Stomach (tissue), 8 donors: ENCODE measurements at regions not wholly inside any gene's neighbourhood (a gene's known extent, or its start where the extent isn't known, plus 50 kb on each side); places are given as distances from the start of the nearest gene placed in this dataset.
"Not testable (repeated sequence)": the region's sequence is repeated elsewhere in the genome, so short reads cannot be mapped to it uniquely, and the experiment has no call there.

Experiments used
- DNase-seq, 2 donors: peaks; one replicate each; pipeline versions ENCODE4 v3.0.0 to v3.0.0-alpha.2; 2013 to 2019
- H3K27ac ChIP-seq, 5 donors: fragments of 200-600 bp in 4 of 5; sonication (generic) in 4 of 5; one replicate each; pipeline ENCODE4 v1.5.1; 2013 to 2019; ENCODE audit warnings: mild to moderate bottlenecking in 1 of 5, moderate library complexity in 1 of 5
- H3K27me3 ChIP-seq, 3 donors: fragments of 200-600 bp; sonication (generic); one replicate each; pipeline ENCODE4 v1.5.1; 2017 to 2019; ENCODE audit warnings: mixed run types in 1 of 3
- H3K36me3 ChIP-seq, 4 donors: fragments of 200-600 bp; sonication (generic); 1 replicate in 3 of 4; 2 replicates in 1 of 4; pipeline ENCODE4 v1.5.1; 2016 to 2019
- H3K4me1 ChIP-seq, 4 donors: fragments of 200-600 bp; sonication (generic); one replicate each; pipeline ENCODE4 v1.5.1; 2016 to 2019
- H3K4me3 ChIP-seq, 4 donors: fragments of 200-600 bp; sonication (generic) in 3 of 4; one replicate each; pipeline ENCODE4 v1.5.1; 2016 to 2019; ENCODE audit warnings: mild to moderate bottlenecking in 1 of 4
- H3K9me3 ChIP-seq, 4 donors: fragments of 200-600 bp; sonication (generic); one replicate each; pipeline ENCODE4 v1.5.1; 2016 to 2019
- POLR2A ChIP-seq, 4 donors: fragments of 450-650 bp; IDR thresholded peaks; one replicate each; pipeline ENCODE4 v1.6.1; 2016; ENCODE audit warnings: antibody characterized with exemption in 4 of 4, control low read depth in 2 of 4, mild to moderate bottlenecking in 1 of 4, moderate library complexity in 1 of 4
- POLR2AphosphoS5 ChIP-seq, 3 donors: sonication (generic); formaldehyde crosslinking; IDR thresholded peaks; one replicate each; pipeline ENCODE4 v1.6.1; 2016; ENCODE audit warnings: antibody characterized with exemption in 3 of 3
- WGBS, 5 donors: extraction: QIAGEN DNeasy Blood & Tissue Kit in 3 of 5; methylation state at CpG; one replicate each; pipeline versions ENCODE4 v1.1.5 to v1.1.7; 2013 to 2018; 5-methylcytosine and 5-hydroxymethylcytosine counted together
- intact Hi-C: fragments of 100-400 bp; cut with DNase I; formaldehyde crosslinking; loops from one replicate; pipeline ENCODE4 v1.15.1; 2023; ENCODE audit warnings: low total_unique reads
- donor health status: healthy with polysubstance abuse.
- donor health status: Bipolar disorder and iron deficiency.
- donor health status: healthy.

DNA sequence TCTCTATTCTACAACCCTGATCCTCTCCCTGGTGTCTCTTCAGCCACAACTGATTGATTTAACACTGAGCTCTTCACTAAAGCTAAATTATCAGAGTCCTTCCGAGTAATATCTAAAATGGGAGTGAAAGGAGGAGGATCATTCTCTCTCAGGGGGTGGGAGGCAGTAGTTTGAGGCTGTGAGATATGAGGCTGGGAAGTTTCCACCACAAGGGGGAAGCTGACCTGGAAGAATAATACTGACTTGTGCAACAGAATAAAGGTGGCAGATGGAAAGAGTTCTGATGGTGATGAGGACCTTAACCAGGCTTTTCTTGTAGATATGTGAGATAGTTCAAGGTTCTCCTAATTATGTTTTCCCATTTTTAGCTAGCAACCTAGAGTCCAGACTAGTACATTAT, 118.1 kb upstream of the ERV3-1 start:
- DNase-seq, H3K36me3 ChIP-seq, H3K27ac ChIP-seq, H3K4me1 ChIP-seq, H3K9me3 ChIP-seq, H3K4me3 ChIP-seq, H3K27me3 ChIP-seq, intact Hi-C loops: not testable (repeated sequence)
- WGBS, 5 donors, result no CpG with 5 or more reads among the region's 1 CpG

DNA sequence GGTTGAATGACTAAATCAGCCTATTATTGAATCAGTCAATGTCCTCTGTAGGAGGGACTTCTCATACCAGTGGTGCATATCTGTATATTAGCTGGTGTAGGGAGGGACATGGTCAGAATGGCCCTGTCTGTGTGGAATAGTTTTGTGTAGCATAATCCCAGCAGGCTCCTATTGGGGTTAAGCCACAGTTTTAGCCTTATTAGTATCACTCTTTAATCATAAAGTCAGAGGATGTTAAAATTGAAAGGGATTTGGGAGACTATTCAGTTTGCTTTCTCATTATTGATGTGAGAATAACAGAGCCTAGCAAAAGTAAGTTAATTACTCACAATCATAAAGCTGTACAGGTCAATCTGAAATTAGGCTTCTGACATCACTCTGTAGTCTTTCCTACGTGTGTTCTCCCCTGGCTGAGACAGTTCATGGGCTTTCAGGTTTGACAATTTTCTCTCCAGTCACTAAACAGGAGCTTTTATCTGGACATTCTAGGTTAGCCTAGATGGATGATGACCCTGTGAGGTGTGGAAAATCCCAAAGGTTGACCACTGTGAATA, 99.2 kb upstream of the ERV3-1 start:
- H3K27ac ChIP-seq, intact Hi-C loops, H3K36me3 ChIP-seq, H3K4me3 ChIP-seq, H3K27me3 ChIP-seq, DNase-seq, H3K9me3 ChIP-seq, H3K4me1 ChIP-seq: not testable (repeated sequence)
- 58 to 75% (median 67%) methylated on average over 1 of the region's 1 CpG for WGBS, 5 donors

DNA sequence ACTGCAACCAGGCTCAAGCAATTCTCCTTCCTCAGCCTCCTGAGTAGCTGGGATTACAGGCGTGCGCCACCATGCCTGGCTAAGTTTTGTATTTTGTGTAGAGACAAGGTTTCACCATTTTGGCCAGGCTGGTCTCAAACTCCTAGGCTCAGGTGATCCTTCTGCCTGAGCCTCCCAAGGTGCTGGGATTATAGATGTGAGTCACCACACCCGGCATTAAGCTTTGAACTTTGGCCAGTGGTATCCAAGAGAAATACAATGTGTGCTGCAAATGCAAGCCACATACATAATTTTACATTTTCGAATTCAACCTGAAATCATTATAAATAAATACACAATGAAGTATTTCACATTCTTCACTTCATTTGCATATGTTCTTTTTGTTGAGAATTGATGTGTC, 94.0 kb upstream of the ERV3-1 start:
- H3K36me3 ChIP-seq, H3K9me3 ChIP-seq, H3K27ac ChIP-seq, intact Hi-C loops, H3K27me3 ChIP-seq, H3K4me3 ChIP-seq, DNase-seq, H3K4me1 ChIP-seq: not testable (repeated sequence)
- 88 to 95% (median 92%) methylated on average over 4 of the region's 4 CpGs for WGBS, 5 donors

DNA sequence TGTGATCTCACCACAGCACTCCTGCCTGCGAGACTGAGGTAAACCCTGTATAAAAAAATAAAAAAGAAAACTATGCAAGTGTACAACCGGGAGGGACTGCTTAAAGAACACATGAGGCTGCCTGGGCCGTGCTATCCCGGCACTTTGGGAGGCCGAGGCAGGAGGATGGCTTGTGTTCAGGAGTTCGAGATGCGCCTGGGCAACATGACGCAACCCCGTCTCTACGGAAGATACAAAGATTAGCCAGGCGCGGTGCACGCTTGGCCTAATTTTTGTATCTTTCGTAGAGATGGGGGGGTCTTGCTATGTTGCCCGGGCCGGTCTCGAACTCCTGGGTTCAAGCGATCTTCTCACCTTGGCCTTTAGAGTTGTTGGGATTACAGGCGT, 75.2 kb upstream of the ERV3-1 start:
- DNase-seq, result peak in 1 of 2 donors; percentile 2
- 94 to 96% (median 95%) methylated on average over 13 to 19 of the region's 19 CpGs for WGBS, 5 donors
- intact Hi-C loops, result not testable (repeated sequence)

DNA sequence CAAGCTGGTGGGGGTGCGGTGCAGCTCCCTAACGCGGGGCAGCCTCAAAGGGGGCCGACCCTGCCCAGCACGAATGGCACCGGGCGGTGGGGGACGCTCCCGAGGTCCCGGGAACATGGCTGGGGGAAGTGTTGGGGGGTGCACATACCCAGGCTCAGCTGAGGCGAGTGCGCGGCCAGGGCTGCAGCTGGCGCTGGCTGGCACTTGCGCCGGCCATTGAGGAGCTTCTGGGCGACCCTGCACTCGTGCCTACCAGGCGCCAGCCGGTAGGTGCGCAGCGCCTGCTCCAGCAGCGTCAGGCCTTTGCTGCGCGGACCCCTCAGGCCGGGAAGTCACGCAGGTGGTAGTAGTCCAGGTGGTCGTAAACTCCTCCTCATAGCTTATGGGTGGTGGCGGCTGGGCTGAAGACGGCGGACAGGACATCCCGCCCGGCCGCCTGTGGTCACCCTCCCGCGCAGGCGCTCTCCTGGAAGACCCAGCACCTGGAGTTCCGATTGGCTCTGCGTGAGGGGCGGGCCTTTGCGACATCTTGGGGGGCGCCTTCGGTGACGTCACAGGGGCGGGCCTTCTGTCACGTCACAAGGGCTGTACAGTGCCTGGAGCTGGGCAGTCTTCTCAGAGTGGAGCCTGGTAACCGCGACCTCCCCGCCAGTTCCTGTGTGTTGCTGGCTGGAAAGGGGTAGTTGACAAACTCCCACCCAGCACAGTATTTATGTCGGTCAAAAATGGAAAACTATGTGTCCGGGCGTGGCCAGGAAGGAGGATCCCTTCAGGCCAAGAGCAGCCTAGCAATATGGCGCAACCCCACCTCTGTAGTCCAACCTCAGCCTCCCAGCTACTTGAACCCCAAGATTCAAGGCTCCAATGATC, 74.5 kb upstream of the ERV3-1 start:
- intact Hi-C loops, H3K9me3 ChIP-seq, H3K27me3 ChIP-seq, H3K4me1 ChIP-seq, H3K36me3 ChIP-seq: not testable (repeated sequence)
- DNase-seq, result peak; percentile 94 to 98
- peak overlapping the region; percentile 82 to 92 (median 90) for H3K27ac ChIP-seq
- 2 to 32% (median 5%) methylated on average over 7 to 52 of the region's 53 CpGs for WGBS, 5 donors
- TF ChIP-seq POLR2A (IDR thresholded peaks at IDR 0.05) (peak in 1 of 4 donors; percentile 75), POLR2AphosphoS5 (IDR thresholded peaks at IDR 0.05) (peak; percentile 39 to 78 (median 56))
- peak overlapping the region; percentile 68 to 76 (median 71) for H3K4me3 ChIP-seq

More for the DNA sequence above, 75.2 kb upstream of the ERV3-1 start:
- H3K9me3 ChIP-seq, H3K27me3 ChIP-seq, H3K36me3 ChIP-seq, H3K4me1 ChIP-seq: not testable (repeated sequence)
- peak overlapping the region; percentile 68 to 76 (median 71) for H3K4me3 ChIP-seq
- peak overlapping the region; percentile 82 to 92 (median 90) for H3K27ac ChIP-seq

DNA sequence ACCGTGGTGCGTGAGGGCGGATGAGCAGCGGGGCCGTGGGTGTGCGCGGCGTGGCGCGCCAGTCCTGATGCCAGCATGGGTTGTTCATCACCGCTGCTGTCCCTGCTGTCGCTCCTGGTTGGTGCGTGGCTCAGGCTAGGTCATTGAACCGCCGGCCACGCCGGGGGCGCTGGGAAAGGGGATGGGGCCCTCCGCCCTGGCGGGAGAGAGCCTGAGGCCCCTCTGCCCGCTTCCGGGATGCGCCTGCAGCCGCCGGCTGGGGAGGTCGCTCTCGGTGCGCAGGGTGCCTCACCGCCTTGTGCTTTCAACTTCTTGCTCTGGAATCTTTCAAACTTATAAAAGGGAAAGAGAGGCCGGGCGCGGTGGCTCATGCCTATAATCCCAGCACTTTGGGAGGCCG, 68.5 kb upstream of the ERV3-1 start:
- intact Hi-C loops, H3K27me3 ChIP-seq, H3K27ac ChIP-seq, H3K9me3 ChIP-seq, H3K4me3 ChIP-seq, DNase-seq, H3K4me1 ChIP-seq: not testable (repeated sequence)
- H3K36me3 ChIP-seq, result peaks cover 0 to 18% (median 10%) of the 10 kb centered on the region in 4 donors
- 93 to 97% (median 95%) methylated on average over 14 to 21 of the region's 33 CpGs for WGBS, 5 donors

DNA sequence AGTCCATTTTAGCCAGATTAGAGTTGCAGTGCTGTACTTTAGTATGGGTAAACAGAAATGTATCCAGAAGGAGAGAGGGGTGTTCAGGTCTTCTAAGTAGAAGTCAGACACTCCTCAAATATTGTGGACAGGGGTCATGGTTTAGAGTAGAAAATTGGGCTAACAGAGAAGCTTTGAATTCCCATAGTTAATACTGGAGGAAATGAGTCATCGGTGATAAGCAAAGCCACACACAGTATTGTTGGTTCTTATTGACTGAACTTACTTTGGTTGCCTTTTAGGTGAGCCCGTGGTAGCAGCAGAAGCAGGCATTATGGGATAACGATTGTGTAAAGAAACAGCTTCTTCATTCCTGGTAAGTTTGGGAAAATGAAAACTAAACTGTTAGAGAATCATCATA, 66.7 kb upstream of the ERV3-1 start:
- H3K27me3 ChIP-seq, DNase-seq, H3K4me3 ChIP-seq, intact Hi-C loops, H3K4me1 ChIP-seq, H3K9me3 ChIP-seq, H3K27ac ChIP-seq: not testable (repeated sequence)
- WGBS, 5 donors, result 21 to 32% (median 28%) methylated on average over 2 to 3 of the region's 3 CpGs; no CpG with 5 or more reads in 1 of the 5 donors
- peaks cover 0 to 32% (median 17%) of the 10 kb centered on the region in 4 donors for H3K36me3 ChIP-seq

DNA sequence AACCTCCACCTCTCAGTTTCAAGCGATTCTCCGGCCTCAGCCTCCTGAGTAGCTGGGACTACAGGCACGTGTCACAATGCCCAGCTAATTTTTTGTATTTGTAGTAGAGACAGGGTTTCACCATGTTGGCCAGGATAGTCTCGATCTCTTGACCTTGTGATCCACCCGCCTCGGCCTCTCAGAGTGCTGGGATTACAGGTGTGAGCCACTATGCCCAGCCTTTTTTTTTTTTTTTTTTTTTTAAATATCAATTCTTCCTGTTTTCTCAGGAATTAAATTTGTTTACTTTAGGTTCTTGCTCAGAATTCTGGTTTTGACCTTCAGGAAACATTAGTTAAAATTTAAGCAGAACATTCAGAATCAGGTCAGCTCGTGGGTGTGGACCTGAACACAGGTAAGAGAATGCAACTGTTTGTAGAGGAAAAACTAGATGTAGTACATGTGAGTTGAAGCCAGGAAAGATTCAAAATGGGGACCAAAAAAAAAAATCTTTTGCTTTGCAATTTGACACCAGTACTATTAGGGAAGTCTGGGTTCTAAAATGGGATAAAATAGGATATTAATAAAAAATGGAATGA, 65.5 kb upstream of the ERV3-1 start:
- H3K9me3 ChIP-seq, H3K4me3 ChIP-seq, H3K27me3 ChIP-seq, DNase-seq, intact Hi-C loops, H3K4me1 ChIP-seq: not testable (repeated sequence)
- 58 to 84% (median 65%) methylated on average over 6 to 7 of the region's 7 CpGs for WGBS, 5 donors
- Histone ChIP-seq H3K27ac (peak overlapping the region in 1 of 5 donors; percentile 38), H3K36me3 (peaks cover 0 to 35% (median 20%) of the 10 kb centered on the region in 4 donors)

DNA sequence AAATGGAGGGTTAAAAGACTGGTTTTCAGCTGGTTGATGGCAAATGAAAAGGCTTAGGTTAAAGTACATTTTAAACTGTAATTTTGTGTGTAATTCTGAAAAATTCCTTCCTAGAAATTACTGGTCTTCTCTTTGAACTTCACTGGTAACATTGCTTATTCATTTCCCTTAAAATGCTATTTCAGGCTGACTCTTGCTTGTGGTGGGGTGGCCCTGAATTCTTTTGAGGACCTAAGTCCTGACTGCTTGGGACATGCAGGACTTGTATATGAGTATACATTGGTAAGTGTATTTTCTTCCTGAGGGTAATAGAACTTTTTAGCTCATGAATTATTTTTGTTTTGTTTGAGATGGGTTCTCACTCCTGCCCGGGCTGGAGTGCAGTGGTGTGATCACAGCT, 63.0 kb upstream of the ERV3-1 start:
- H3K4me1 ChIP-seq, H3K9me3 ChIP-seq, H3K4me3 ChIP-seq, DNase-seq, H3K27me3 ChIP-seq, intact Hi-C loops, H3K27ac ChIP-seq: not testable (repeated sequence)
- 92 to 100% (median 96%) methylated on average over 1 of the region's 1 CpG; no CpG with 5 or more reads in 1 of the 5 donors for WGBS, 5 donors
- H3K36me3 ChIP-seq, result peaks cover 0 to 43% (median 34%) of the 10 kb centered on the region in 4 donors

DNA sequence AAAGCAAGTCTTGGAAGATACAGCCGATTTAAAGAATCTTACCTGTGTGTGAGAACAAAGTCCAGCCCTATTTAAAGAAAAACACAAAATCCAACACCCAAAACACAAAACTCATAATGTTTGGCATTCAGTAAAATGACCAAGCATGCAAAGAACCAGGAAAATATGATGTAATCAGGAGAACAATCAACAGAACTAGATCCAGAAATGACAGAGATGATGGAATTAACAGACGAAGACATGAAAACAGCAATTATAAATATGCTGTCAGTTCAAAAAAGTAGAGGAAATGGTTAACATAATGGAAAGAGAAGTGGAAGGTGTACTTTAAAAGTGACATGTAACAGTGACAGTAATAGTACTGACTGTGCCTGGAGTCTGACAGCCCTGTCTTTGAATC, 56.1 kb upstream of the ERV3-1 start:
- H3K4me1 ChIP-seq, H3K27ac ChIP-seq, H3K9me3 ChIP-seq, DNase-seq, H3K4me3 ChIP-seq, H3K27me3 ChIP-seq, intact Hi-C loops: not testable (repeated sequence)
- 60 to 86% (median 77%) methylated on average over 2 of the region's 2 CpGs for WGBS, 5 donors
- peaks cover 2 to 21% (median 20%) of the 10 kb centered on the region in 4 donors for H3K36me3 ChIP-seq

DNA sequence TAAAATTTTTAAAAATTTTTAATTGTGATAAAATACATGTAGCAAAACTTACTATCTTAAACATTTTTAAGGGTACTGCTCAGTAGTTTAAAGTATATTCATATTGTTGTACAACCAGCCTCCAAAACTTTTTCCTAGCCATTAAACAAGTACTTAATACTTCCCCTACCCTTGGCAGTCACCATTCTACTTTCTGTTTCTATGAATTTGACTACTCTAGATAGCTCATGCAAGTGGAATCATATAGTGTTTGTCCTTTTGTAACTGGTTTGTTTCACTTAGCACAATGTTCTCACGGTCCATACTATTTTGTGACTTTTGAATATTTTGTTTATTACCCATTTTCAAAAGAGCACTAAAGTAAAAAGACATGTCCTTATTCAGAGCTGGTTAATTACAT, 52.8 kb upstream of the ERV3-1 start:
- intact Hi-C loops, result not testable (repeated sequence)
- WGBS, 5 donors, result 96 to 100% (median 97%) methylated on average over 1 of the region's 1 CpG

More for the DNA sequence above, 52.8 kb upstream of the ERV3-1 start:
- H3K36me3 ChIP-seq, result peaks cover 4 to 16% (median 10%) of the 10 kb centered on the region in 4 donors
- not testable (repeated sequence) for DNase-seq, H3K27ac ChIP-seq, H3K9me3 ChIP-seq, H3K27me3 ChIP-seq, H3K4me1 ChIP-seq, H3K4me3 ChIP-seq
